ENCODE measurements at regions not wholly inside any gene's neighbourhood (a gene's known extent, or its start where the extent isn't known, plus 50 kb on each side); places are given as distances from the start of the nearest gene placed in this dataset.

DNA sequence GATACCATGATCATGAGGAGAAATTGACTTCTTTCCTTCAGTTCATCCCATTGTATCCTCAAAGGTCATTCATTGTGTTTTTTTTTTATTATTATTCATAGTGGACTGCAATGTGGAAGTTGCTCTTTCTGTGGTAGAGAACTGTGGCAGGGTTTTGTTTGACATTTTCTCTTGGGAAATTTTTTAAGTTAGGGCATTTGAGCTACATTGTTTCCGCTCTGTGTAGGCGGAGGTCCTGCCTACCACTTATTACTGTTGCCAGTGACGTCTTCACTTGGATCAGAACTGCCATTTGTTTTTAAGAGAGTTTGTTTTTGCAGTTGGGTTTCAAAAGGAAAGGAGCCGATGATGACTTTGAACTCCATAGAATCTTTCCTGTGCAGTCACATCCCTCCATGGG is 287.4 kb upstream of the FMN2 start:
- no peak for DNase-seq

DNA sequence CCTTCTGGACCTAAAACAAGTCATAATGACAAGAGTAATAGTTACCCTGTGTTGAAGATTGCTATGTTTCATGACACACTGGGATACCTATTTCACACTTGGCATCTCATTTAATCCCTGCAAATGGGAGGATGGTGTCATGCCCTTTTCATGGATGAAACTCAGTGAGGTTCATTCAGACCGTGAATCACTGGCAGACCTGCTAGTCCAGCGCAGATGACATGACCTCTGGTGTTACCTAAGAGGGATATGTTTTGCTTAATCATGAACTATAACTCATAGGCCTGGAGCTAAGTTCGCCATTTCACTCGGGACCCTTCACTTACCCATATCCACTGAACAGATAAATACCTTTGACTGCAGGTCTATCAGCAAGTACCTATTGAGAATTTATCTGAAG is 286.6 kb upstream of the FMN2 start:
- DNase-seq: no peak

DNA sequence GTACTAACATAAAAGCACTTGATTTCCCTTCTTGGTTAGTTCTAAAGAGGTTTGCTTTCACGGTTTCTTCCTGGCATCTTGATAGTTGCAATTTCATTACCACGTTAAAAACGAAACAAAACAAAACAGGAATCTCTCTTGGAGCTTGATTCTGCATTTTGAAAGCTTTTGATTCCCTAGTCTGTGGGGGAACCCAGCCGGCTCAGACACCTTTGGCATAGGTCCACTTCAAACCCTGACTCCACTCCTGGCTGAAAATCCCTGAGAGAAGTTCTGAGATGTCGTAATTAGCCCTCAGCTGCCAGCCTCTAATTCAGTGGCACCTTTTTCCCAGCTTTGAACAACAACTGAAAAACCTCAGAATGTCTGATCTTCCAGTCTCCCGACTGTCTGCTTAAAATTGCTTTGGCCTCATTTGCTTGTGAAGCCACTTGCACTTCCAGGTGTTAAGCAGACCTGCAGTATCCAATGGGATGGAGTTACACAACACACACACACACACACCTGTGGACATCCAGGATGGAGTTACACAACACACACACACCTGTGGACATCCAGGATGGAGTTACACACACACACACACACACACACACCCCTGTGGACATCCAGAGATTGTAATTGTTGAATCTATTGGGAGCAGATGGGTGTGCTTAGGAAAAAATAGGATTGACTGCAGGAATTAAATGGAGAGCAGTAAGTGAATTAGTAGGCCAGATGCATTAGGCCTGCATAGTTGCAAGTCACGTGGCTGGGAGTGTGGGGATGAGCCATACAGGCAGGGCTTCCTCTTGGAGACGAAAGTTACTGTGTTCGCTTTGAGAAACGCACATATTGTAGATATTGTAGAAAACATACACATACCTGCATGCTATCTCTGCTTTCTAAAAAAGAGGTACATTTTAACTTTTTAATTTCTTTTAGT is 285.6 kb upstream of the FMN2 start:
- no peak for DNase-seq

DNA sequence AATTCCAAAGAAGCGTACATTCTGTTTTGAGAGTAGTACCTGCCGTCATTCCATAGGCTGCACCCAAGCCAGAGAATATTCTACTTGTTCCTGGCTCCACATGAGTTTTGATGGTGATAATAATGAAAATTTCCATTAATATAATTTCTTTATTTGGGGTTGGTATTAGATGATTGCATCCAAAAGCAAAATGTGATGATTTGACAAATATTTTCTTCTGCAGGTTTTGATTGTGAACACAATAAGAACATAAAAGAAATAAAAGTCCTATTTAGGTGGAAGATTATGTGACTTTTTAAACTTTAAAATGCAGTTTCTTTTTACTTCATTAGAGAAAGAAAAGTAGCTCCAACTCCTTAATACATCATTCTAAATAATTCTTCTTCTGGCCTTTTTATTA is 284.8 kb upstream of the FMN2 start:
- DNase-seq: no peak

DNA sequence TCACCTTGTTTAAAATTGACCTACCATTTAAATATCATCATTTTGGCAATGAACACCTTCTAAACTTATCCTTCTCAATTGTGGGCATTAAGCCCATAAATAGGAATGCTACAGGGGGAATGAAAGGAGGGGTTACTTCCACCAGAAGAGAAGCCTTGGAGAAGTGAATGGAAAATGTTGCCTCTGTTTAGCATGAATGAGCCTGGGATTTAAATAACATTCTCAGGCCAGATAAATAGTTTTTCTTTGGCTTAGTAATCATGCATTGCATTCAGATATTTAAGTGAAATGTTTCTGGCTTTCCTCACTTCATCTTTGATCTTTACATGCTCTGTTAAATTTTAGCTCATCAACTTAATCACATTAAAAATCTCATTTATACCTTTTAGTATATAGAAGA is 284.3 kb upstream of the FMN2 start:
- DNase-seq: no peak

DNA sequence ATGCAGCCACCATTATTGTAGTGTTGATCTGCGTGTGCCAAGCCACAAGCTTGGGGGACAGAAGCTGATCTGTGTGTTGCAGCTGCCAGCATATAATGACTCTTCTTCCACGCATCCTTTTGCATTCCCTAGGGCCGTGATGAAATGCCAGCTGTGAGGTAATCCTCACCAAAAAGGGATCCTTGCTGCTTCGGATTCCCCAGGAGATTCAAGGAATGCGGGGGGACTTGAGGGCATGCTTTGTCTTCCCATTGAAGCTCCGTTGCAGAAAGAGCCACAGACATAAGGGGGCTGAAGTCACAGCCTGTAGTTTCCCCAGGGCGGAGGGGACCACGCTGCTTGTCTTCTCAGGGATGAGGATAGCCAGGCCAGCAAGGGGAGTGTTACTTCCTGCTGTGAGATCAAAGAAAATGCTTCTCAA is 281.6 kb upstream of the FMN2 start:
- no peak for DNase-seq

DNA sequence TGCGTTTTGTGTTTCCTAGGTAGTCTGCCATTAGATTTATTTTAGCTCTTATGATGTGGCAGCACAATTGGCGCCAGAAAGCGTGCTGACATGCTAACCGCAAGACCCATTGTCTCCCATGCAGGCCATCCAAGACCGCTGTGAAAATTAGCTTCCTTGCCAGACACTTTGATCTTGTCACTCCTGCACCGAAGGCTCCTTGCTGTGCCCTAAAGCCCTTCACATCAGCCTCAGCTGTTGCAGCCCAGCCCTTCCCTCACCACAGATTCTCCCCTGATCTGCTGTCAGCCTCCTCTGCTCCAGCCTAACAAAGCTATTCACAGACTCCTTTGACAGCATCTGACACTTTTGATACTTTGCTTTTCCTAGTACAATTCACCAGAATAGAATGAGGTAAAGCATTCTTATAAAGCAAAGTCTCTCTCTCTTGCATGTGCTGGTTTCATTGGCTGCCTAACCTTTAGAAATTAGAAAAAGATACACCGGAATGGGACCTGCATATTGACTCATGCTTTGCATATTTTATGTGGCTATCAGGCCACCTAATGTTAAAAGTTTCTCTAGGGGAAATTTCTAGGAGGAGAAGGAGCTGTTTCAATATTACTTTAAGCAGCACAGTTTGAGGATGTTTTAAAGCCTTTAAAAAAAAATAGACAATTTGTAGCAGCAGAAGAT is 280.3 kb upstream of the FMN2 start:
- DNase-seq: no peak

DNA sequence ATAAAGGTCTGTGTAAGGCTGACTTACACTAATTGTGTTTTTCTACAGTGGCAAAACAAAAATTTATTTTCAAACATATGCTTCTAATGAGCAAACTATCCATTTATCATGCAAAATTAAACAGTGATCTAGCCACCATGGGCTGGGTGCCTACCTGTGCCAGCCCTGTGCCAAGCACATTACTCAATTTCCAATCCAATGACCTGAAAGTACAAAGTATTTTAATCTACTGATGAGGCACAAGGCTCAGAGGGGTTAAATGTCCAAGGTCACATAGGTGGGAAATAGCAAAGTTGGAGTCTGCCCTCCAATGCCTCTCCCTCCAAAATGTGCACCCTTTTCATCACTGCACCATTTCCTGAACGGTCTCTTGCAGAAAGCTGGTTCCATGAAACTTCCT is 279.1 kb upstream of the FMN2 start:
- DNase-seq: no peak

DNA sequence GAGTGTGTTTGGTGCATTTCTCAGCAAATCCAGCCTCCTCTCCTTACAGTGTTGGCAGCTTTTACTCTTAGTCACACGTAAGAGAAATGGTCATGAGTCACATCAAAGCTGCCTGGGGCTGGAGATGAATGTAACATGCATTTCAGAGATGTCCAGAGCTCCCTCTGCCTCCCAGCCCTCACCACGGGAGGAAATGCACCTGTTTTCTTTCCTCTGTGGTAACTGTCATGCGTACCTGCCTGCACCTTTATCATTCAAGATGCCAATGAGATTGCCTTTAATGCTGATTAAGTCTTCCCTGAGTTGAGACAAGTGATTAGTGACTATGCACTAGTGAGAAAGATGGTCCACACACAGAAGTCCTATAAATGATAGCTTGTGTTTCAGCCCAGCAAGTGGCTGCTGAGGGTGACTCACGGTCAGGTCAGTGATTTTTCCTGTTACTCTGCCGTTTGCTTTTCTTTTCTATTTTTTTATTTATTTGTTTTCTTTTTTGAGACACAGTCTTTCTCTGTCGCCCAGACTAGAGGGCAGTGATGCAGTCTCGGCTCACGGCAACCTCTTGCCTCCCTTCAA is 277.3 kb upstream of the FMN2 start:
- no peak for DNase-seq

DNA sequence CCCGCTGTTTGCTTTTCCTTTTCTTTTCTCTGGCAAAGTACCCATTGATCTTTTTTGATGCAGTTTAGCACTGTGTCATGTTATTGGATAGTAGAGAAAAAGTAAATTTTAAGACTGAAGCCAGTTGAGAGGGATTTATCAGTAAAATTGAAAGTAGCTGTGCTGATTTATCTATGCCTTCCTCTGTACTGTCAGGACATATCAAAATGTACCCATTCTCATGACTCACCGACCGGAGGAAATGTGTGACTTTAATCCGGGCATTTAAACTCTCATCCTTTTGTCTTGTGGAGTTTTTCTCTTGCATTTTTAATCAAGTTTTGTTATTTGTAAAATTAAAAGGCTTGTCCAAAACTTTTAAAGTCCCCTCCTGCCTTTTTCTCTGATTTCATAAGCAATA is 276.6 kb upstream of the FMN2 start:
- no peak for DNase-seq

DNA sequence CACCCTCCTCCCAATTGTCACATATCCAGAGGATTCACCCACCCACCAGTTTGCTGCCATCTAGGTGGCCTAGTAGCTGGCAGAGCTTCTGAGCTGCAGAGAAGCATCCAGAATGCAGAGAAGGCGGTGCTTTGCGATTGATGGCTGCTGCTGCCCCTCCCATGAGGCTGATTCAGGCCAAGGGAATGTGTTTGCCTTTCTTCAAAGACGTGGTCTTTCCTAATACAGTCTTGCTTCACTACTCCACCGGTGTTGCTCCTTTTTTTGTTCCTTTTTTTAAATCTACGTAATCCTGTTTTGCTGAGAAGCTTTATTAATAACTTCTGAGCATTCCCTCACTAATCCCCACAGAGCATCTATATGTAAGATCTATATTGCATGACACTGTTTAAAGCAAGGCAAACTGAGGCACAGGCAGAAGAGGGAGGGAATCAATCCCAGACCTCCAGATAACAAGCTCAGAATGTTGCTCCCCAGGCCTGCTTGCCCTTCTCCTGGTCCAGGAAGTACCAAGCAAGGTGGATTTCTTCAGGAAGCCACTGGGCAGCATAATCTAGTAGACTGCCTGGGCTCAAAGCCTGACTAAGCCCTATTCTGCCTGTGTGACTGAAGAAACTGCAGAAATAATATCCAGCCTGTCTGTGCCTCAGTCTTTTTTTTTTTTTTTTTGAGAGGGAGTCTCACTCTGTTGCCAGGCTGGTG is 275.5 kb upstream of the FMN2 start:
- DNase-seq: no peak

DNA sequence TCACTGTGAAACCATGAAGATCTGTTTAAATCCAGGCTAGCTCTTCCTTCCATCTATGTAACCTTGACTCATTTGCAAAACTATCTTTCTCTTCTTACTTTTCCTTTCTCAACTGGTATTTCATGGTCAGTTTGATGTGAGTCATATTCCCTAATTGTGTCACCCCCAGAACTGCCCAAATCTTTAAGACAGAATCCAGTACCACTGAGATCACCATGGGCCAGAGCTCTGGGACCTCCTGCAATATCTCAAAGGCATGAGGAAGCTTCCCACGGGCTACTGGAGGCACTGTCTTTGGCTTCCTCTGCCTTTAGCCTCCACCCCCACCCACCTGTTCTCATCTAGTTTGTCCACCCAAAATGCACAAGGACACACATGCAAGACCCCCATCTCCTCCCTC is 274.4 kb upstream of the FMN2 start:
- DNase-seq: no peak

DNA sequence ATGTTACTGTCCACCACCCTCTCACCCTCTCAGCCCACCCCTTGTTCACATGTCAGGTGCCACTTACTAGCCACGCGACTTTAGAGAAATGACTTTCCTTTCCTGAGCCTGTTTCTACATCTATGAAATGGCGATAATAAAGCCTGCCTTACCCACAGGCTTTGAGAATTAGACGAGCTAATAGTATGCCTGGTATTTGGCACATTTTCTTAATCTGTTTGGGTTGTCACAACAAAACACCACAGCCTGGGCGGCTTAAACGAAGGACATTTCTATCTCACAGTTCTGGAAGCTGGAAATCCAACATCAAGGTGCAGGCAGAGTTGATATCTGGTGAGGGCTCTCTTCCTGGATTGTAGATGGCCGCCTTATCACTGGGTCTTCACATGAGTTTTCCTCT is 273.9 kb upstream of the FMN2 start:
- no peak for DNase-seq

DNA sequence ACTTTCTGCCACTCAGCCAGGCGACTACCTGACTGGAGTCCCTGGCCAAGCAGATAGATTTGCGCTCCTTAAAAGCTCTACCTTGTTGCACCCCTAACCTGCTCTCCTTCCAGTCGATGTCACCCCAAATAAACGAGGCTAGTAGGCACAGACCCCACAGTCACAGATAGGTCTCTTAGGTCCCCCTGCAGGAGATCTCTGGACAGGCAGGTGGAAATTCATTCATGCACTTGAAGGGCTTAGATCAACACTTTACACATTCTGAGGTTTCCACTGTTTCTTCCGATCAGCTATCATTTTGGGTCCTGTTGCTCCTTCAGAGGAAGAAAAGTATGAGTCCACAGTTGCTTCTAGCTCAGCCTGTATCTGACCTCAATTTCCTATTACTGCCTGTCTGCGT is 272.6 kb upstream of the FMN2 start:
- DNase-seq: no peak

DNA sequence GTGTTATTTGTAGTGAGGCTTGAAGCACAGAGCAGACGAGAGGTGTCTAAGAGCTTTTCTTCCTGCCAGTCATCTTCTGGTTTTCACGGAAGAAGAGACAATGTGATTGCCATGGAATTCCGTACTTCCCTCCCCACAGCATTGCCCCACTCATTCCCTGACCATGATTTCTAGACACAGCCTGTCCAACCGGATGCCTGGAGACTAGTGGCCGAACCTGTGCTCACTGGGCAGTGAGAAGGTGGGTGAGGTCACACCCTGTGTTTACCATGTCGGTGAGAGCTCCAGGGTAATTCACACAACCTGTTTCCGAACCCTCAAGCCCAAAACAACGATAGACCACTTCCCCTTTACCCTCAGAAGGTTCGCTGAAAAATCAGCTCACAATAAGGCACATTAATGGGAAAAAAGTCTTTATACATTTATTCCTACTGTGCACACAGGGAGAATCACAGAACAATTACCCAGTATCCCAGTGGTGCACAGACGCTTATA is 271.9 kb upstream of the FMN2 start:
- no peak for DNase-seq

DNA sequence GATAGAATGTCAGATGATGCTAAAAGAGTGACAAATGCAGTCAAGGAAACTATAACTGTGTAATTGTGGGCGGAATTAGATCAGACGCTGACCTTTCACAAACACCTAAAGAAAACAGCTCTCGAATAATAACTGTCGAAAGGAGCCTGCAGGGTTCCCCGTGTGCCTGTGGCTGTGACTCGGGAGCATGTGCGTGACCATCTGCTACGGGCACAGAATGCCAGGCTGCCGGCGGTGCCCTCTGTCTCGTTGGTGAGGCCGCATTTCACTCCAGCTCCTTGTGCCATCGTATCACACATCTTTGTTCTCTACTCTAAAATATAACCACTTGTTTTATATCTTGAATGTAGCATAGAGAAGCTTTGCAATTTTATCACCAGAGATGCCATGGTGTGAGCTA is 267.8 kb upstream of the FMN2 start:
- no peak for DNase-seq

DNA sequence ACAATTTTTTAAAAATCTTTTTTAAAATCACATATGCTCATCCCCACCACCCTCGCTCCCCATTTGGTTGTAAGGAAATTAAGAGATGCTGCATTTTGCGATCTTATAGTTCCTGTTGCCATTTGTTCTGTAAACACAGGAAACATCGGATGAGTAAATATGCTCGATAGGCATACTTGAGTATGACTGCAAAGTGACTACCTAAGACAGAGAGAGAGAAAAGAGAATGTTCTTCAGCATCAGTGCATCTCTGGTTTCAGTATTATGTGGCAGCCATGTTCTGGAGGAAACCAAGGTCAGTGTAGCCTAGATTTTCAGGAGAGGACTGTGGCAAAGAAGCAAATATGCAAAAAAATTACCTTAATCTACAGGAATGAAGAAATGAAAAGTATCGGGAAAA is 265.5 kb upstream of the FMN2 start:
- DNase-seq: no peak

DNA sequence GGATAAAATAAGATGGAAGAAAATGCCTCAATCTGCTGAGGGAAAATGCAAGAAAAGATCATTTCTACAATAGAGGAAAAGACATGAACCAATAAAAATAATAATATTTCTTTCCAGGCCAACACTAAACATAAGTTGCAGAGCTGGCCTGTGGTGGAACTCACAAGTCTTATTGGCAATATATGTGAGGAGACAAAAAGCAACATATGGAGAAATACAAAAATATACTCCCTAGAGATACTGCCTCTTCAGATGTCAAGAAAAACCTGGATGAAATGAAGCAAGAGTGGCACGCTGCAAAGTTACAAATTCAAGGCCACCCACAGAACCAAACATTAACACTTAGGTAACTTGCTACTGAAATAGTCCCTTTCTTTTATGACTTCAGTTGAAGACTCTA is 264.9 kb upstream of the FMN2 start:
- no peak for DNase-seq

DNA sequence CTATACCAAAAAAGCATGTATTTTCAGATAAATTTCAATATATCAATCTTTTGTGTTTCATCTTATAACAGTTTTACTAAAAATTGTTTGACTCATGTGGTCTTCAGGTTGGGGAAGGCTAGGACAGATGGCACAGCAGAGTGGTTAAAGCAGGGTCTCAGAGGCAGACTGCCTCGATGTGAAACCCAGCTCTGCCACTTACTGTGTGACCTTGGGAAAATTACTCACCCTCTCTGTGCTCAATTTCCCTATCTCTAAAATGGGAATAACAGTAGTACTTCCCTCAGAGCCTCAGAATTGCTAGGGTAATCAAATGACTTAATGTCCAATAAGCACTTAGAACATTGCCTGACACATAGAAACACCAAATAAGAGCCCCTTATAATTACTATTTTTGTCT is 262.1 kb upstream of the FMN2 start:
- no peak for DNase-seq

DNA sequence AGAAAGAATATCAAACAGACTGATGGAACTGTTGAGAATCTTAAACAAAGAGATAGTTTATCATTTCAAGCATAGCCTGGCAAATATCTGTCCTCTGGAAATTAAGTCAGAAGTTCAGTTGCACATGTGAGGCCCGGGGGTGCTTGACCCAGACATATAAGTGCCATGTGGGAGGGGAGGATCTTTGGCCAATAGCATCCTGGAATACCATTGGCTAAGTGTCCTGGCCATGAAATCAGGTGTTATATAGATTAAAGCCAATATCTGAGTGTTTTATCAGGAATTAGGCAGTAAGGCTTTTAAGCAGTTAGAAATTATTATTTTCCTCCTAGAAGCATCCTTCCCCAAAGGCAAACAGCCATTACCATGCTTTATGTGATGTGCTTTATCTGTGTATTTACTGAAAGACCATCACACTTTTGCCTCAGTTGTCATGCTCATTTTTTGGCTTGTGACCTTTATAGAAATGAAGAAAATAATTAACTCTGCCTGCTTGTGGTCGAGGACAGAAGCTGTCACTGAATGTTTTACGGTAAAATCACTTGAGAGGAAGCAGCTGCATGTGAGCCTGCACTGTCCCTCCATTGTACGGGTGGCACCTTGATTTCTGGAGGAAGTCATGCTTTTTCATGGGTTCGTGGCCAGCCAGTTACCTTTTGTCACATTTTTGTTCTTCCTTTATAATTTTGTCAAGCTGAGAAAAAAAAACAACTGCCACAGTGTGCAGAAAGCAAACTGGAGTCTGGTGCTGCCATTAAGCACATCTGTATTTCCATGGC is 259.9 kb upstream of the FMN2 start:
- DNase-seq: no peak

DNA sequence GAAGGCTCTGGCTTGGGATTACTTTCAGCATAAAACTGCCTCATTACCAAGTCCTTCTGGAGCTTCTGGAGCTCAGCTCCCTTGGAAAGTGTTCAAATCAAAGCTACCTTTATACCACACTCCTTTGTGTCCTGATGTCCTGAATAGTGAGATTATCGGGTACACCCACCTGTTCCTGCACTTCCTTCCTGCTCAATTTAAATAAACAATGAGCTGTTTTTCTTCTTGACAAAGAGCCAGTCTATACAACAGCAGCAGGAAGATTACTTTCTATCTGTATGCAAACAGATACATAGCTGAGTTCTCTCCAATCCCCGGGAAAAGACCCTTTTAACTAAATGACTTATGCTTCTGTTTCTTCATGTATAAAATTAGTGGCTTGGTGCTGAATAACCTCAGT is 258.0 kb upstream of the FMN2 start:
- DNase-seq: no peak

DNA sequence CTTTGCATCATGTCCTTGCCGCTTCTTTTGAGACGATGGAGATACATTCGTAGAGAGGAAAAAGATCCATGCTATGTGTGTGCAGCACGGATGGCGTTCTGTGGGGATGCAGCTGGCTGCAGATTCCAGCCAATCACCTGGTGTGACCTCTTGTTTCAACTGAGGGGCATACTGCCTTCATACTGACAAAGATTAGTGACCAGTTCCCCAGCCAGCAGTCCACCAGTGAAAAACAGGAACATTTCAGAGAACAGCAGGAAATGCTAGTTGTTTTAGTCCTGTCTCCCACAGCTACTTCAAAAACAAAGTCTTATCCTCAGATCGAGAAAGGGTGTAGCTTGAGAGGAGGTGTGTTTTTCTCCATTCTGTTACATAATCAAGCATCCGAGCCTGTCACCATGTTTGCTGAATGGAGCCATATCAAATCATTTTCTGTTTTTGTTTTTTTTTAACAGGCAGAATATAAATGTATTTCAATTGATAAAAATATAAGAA is 255.7 kb upstream of the FMN2 start:
- no peak for DNase-seq
